ENCODE measurements at regions not wholly inside any gene's neighbourhood (a gene's known extent, or its start where the extent isn't known, plus 50 kb on each side); places are given as distances from the start of the nearest gene placed in this dataset.

DNA sequence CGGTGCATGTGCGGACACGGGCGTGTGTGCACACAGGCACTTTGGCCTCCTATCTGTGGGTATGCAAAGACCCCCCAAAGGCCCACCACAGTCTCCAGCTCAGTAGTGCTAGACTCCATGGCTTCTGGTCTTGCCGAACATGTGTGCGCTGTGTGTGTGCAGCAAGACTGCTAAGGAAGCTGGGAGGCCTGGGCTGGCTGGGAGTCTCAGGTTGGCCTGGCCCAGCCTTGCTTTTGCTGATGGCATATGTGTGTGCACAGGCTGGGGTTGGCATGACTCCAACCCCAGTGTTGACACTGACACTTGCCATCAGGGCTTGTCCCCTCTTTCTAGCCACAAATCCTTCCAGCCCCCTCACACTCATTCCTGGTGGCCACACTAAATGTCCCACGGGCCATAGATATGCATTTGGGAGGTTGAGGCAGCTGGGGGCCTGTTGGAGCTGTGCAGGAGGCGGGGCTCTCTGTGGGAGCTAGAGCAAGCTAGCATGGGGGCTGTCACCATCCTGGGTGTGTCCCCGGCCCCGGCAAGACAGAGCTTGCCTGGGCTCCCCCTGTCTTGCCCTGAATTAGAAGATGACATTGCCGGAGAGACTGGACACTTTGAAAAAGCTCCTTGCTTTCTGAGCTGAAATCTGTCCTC is 60.9 kb upstream of the NECTIN1 start:
- TF ChIP-seq, protein P1, sequence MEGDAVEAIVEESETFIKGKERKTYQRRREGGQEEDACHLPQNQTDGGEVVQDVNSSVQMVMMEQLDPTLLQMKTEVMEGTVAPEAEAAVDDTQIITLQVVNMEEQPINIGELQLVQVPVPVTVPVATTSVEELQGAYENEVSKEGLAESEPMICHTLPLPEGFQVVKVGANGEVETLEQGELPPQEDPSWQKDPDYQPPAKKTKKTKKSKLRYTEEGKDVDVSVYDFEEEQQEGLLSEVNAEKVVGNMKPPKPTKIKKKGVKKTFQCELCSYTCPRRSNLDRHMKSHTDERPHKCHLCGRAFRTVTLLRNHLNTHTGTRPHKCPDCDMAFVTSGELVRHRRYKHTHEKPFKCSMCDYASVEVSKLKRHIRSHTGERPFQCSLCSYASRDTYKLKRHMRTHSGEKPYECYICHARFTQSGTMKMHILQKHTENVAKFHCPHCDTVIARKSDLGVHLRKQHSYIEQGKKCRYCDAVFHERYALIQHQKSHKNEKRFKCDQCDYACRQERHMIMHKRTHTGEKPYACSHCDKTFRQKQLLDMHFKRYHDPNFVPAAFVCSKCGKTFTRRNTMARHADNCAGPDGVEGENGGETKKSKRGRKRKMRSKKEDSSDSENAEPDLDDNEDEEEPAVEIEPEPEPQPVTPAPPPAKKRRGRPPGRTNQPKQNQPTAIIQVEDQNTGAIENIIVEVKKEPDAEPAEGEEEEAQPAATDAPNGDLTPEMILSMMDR (IDR thresholded peaks at IDR 0.05; ENCODE audit: low read depth, low read length) = no peak
- Histone ChIP-seq H3K9me3 (ENCODE audit: control insufficient read depth, insufficient read depth, low read length) (no peaks in the 10 kb centered on the region), H3K27ac (ENCODE audit: low read depth, low read length) (no peak overlapping the region), H3K27me3 (ENCODE audit: control insufficient read depth, insufficient read depth, low read length) (peaks cover 11% of the 10 kb centered on the region), H3K4me3 (ENCODE audit: low read depth, low read length) (no peak overlapping the region)
- ChIA-PET CTCF (no interaction called here), POLR2A (interaction anchor here (0.6 kb wide), 1 partner anchor 104 kb away, joined by 3 read pairs; no protein-coding TSS in a partner anchor)
- DNase-seq (ENCODE audit: low read depth, low spot score) = no peak

DNA sequence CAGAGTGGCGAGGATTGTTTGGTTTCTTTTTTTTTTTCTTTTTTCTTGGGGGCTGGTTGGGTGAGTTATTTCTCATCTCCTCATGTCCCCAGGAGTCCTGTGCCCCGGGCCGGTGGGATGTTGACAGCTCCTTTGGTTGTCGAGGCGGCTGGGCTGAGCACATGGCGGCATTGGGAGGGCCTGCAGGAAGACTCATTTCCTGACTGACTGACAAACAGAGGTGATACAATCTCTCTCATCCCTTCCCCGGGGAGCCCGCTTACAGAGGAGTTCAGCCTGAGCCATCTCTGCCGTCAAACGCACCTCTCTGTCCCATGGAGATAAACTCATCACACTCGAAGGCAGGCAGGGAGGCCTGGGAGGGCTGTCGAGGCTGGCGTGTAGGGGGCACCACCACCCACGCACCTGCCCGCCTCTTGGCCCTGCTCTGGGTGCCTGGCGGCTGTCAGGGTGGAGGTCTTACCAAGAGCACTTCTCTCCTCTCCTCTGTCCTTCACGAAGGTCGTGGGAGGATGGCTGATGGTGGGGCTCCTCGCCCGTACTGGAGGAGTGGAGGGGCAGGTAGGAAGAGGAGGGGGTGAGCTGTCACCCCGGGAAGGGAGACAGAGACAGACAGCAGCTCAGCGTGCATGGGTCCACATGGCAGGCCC is 60.0 kb upstream of the NECTIN1 start:
- TF ChIP-seq, protein P1 (IDR thresholded peaks at IDR 0.05; ENCODE audit: low read depth, low read length) = no peak
- no peak for DNase-seq (ENCODE audit: low read depth, low spot score)
- ChIA-PET CTCF (no interaction called here), POLR2A (no interaction called here)
- Histone ChIP-seq H3K9me3 (ENCODE audit: control insufficient read depth, insufficient read depth, low read length) (peaks cover 4% of the 10 kb centered on the region; the same call in 1 of the 2 replicates), H3K4me3 (ENCODE audit: low read depth, low read length) (no peak overlapping the region), H3K27me3 (ENCODE audit: control insufficient read depth, insufficient read depth, low read length) (peaks cover 11% of the 10 kb centered on the region), H3K27ac (ENCODE audit: low read depth, low read length) (no peak overlapping the region)

DNA sequence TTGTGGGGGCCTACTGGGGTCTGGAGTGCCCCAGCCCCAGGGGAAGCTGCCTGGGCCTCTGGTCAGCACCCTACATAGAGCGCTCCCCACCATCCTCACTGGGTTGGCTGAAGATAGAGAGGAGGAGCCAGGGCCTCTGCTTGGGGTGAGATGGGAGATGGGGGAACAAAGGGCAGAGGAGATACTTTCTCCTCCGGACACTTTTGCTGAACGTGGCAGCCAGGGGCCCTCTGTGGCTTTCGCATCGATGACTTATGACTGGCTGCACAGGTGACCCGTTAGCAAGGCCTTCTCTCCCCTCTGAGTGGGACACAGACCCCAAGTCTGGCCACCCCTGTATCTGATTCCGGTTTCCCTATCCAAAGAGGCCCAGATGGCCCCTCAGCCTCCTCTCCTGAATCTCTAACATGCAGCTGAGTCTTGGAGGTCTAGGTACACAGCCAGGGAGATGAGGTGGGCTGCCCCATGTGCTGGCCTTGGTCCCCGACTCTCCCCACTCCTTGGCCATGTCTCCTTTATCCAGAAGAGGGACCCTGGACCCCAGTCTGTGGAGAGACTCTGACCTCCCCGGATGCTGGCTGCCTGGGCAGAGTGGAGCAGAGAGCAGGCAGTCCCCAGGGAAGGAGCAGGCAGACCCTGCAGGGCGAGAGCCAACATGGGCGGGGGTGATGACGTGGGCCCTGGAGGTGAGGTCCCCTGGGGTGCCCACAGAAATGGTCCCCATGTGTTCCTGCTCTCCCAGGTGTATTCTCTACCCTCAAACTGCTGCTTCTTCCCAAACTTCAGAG is 59.3 kb upstream of the NECTIN1 start:
- TF ChIP-seq, protein P1 (IDR thresholded peaks at IDR 0.05; ENCODE audit: low read depth, low read length) = no peak
- Histone ChIP-seq H3K27ac (ENCODE audit: low read depth, low read length) (no peak overlapping the region), H3K27me3 (ENCODE audit: control insufficient read depth, insufficient read depth, low read length) (peaks cover 15% of the 10 kb centered on the region), H3K9me3 (ENCODE audit: control insufficient read depth, insufficient read depth, low read length) (peaks cover 11% of the 10 kb centered on the region), H3K4me3 (ENCODE audit: low read depth, low read length) (no peak overlapping the region)
- CTCF ChIA-PET = no interaction called here
- DNase-seq (ENCODE audit: low read depth, low spot score) = no peak
- POLR2A ChIA-PET = no interaction called here

DNA sequence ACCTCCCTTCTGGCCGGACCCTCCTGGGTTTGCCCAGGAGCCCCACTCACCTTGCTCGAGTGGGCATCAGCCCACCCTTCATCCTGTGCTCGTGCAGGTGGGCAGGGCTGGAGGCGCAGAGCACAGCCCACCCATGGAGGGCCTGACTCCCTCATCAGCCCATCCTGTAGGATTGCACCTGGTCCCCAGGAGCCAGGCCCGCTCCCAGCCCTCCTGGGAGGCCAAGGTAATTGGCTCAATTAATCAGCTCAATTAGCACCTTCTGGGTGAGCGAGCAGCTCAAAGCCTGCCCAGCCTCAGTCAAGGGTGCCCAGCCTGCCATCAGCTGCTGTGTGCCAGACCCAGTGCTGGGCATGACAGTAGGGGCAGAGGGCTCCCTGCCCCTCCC is 58.1 kb upstream of the NECTIN1 start:
- ChIA-PET POLR2A (no interaction called here), CTCF (no interaction called here)
- TF ChIP-seq, protein P1 (IDR thresholded peaks at IDR 0.05; ENCODE audit: low read depth, low read length) = no peak
- Histone ChIP-seq H3K9me3 (ENCODE audit: control insufficient read depth, insufficient read depth, low read length) (peaks cover 11% of the 10 kb centered on the region), H3K4me3 (ENCODE audit: low read depth, low read length) (no peak overlapping the region), H3K27ac (ENCODE audit: low read depth, low read length) (no peak overlapping the region), H3K27me3 (ENCODE audit: control insufficient read depth, insufficient read depth, low read length) (peaks cover 17% of the 10 kb centered on the region)
- DNase-seq (ENCODE audit: low read depth, low spot score) = no peak
